AG04450 (cell line): ENCODE measurements at regions not wholly inside any gene's neighbourhood (a gene's known extent, or its start where the extent isn't known, plus 50 kb on each side); places are given as distances from the start of the nearest gene placed in this dataset.

Source experiments
- CTCF ChIA-PET: fragments of 300-600, 350-600 bp; formaldehyde crosslinking; extraction: SDS; loops from one replicate; lab custom pipeline; 2022; ENCODE audit warnings: antibody characterized with exemption, inconsistent platforms; lab: Charles Lee
- POLR2A ChIA-PET: fragments of 350-600 bp; formaldehyde crosslinking; extraction: SDS; loops from one replicate; lab custom pipeline; 2021; ENCODE audit warnings: antibody characterized with exemption, inconsistent platforms; lab: Yijun Ruan, JAX
- DNase-seq: peaks from one replicate; pipeline ENCODE4 v3.0.0-alpha.2; 2011; ENCODE audit warnings: low read depth, low spot score
- H3K27ac ChIP-seq: one replicate; pipeline ENCODE4 v1.5.1; 2012; ENCODE audit warnings: low read depth, low read length, control low read depth
- H3K27me3 ChIP-seq: one replicate; pipeline ENCODE4 v1.6.0; 2012; ENCODE audit warnings: low read length; ENCODE audit not compliant: control insufficient read depth, insufficient read depth
- H3K4me3 ChIP-seq: 2 replicates; pipeline ENCODE4 v1.5.1; 2011; ENCODE audit warnings: mild to moderate bottlenecking, low read depth, low read length, control low read depth
- H3K9me3 ChIP-seq: 2 replicates; pipeline ENCODE4 v1.5.1; 2012; ENCODE audit warnings: low read length; ENCODE audit not compliant: control insufficient read depth, insufficient read depth
- CTCF ChIP-seq: IDR thresholded peaks from 2 replicates; pipeline ENCODE4 v1.5.1; 2011; ENCODE audit warnings: low read depth, low read length, control low read depth, inconsistent platforms

GRCh38 chr20:23286346-23286745 is 64.2 kb upstream of the NXT1 start:
- H3K9me3 ChIP-seq: no peaks in the 10 kb centered on the region; the same call in 1 of the 2 replicates
- POLR2A ChIA-PET: no interaction called here
- TF ChIP-seq CTCF: no peak
- no peak overlapping the region for H3K4me3 ChIP-seq
- DNase-seq: no peak
- CTCF ChIA-PET: no interaction called here
- no peak overlapping the region for H3K27ac ChIP-seq
- H3K27me3 ChIP-seq: peaks cover 9% of the 10 kb centered on the region

GRCh38 chr20:23285536-23285935 is 65.1 kb upstream of the NXT1 start:
- no peak for DNase-seq
- Histone ChIP-seq H3K4me3 (no peak overlapping the region), H3K9me3 (no peaks in the 10 kb centered on the region; the same call in 1 of the 2 replicates), H3K27ac (no peak overlapping the region), H3K27me3 (peaks cover 7% of the 10 kb centered on the region)
- POLR2A ChIA-PET: no interaction called here
- TF ChIP-seq CTCF: no peak
- CTCF ChIA-PET: no interaction called here

- no peak for TF ChIP-seq CTCF
- Histone ChIP-seq H3K27me3 (peaks cover 5% of the 10 kb centered on the region), H3K4me3 (no peak overlapping the region), H3K9me3 (no peaks in the 10 kb centered on the region; the same call in 1 of the 2 replicates), H3K27ac (no peak overlapping the region)
- DNase-seq: no peak
- ChIA-PET CTCF (no interaction called here), POLR2A (no interaction called here)
Observed at GRCh38 chr20:23284009-23284408, 66.6 kb upstream of the NXT1 start.

GRCh38 chr20:23283096-23283850 is 67.3 kb upstream of the NXT1 start:
- no peaks in the 10 kb centered on the region; the same call in 1 of the 2 replicates for H3K9me3 ChIP-seq
- DNase-seq: no peak
- H3K4me3 ChIP-seq: no peak overlapping the region
- peaks cover 5% of the 10 kb centered on the region for H3K27me3 ChIP-seq
- peak overlapping the region; percentile 21 for H3K27ac ChIP-seq
- CTCF ChIA-PET: no interaction called here
- no peak for TF ChIP-seq CTCF
- POLR2A ChIA-PET: no interaction called here

- H3K27ac ChIP-seq: no peak overlapping the region
- H3K4me3 ChIP-seq: no peak overlapping the region
- peaks cover 2% of the 10 kb centered on the region for H3K27me3 ChIP-seq
- H3K9me3 ChIP-seq: no peaks in the 10 kb centered on the region; the same call in 1 of the 2 replicates
- ChIA-PET CTCF (no interaction called here), POLR2A (no interaction called here)
- TF ChIP-seq CTCF: no peak
- DNase-seq: no peak
Observed at GRCh38 chr20:23282546-23282945, 68.0 kb upstream of the NXT1 start.
